ENCODE measurements at regions not wholly inside any gene's neighbourhood (a gene's known extent, or its start where the extent isn't known, plus 50 kb on each side); places are given as distances from the start of the nearest gene placed in this dataset.

GRCh38 chr7:81560708-81561107 lies 209.1 kb downstream of the HGF start:
- ChIA-PET POLR2A (ENCODE audit: low non-redundant PET) (no interaction called here), CTCF (interaction anchor here (0.6 to 1.0 kb wide), 2 partner anchors 9 to 11 kb away, joined by 3 read pairs; no protein-coding TSS in a partner anchor)
- DNase-seq (ENCODE audit: low spot score) = no peak
- no peak overlapping the region for H3K27ac ChIP-seq
- no peak for TF ChIP-seq CTCF (conservative IDR thresholded peaks at IDR 0.05; ENCODE audit: low read depth)

- ChIA-PET POLR2A (ENCODE audit: low non-redundant PET) (no interaction called here), CTCF (interaction anchor here (0.8 kb wide), 1 partner anchor 681 kb away, joined by 3 read pairs; no protein-coding TSS in a partner anchor)
Observed at GRCh38 chr7:81549484-81550016, 220.3 kb downstream of the HGF start.

GRCh38 chr7:81534996-81535395 lies 234.9 kb downstream of the HGF start:
- DNase-seq (ENCODE audit: low spot score) = no peak
- no peak overlapping the region for H3K27ac ChIP-seq
- ChIA-PET CTCF (interaction anchor here (0.6 kb wide), 1 partner anchor 303 kb away, joined by 3 read pairs; no protein-coding TSS in a partner anchor), POLR2A (ENCODE audit: low non-redundant PET) (no interaction called here)
- no peak for TF ChIP-seq CTCF (conservative IDR thresholded peaks at IDR 0.05; ENCODE audit: low read depth)

More at GRCh38 chr7:81549484-81550016, 220.3 kb downstream of the HGF start:
- no peak for DNase-seq (ENCODE audit: low spot score)
- no peak for TF ChIP-seq CTCF (conservative IDR thresholded peaks at IDR 0.05; ENCODE audit: low read depth)
- no peak overlapping the region for H3K27ac ChIP-seq

GRCh38 chr7:81534446-81534845 lies 235.4 kb downstream of the HGF start:
- CTCF ChIA-PET = no interaction called here
- POLR2A ChIA-PET (ENCODE audit: low non-redundant PET) = no interaction called here
- TF ChIP-seq CTCF (conservative IDR thresholded peaks at IDR 0.05; ENCODE audit: low read depth) = no peak

GRCh38 chr7:81533931-81534330 lies 235.9 kb downstream of the HGF start:
- ChIA-PET CTCF (interaction anchor here (0.5 kb wide), 1 partner anchor 65 kb away, joined by 3 read pairs; no protein-coding TSS in a partner anchor), POLR2A (ENCODE audit: low non-redundant PET) (no interaction called here)
- no peak overlapping the region for H3K27ac ChIP-seq
- no peak for DNase-seq (ENCODE audit: low spot score)
- TF ChIP-seq CTCF (conservative IDR thresholded peaks at IDR 0.05; ENCODE audit: low read depth) = no peak

More at GRCh38 chr7:81534446-81534845, 235.4 kb downstream of the HGF start:
- no peak overlapping the region for H3K27ac ChIP-seq
- no peak for DNase-seq (ENCODE audit: low spot score)

GRCh38 chr7:81533426-81533825 lies 236.4 kb downstream of the HGF start:
- POLR2A ChIA-PET (ENCODE audit: low non-redundant PET) = no interaction called here
- no peak overlapping the region for H3K27ac ChIP-seq
- DNase-seq (ENCODE audit: low spot score) = no peak
- no peak for TF ChIP-seq CTCF (conservative IDR thresholded peaks at IDR 0.05; ENCODE audit: low read depth)
- CTCF ChIA-PET = interaction anchor here (0.5 kb wide), 1 partner anchor 65 kb away, joined by 3 read pairs; no protein-coding TSS in a partner anchor
